K562 (cell line): ENCODE measurements at regions not wholly inside any gene's neighbourhood (a gene's known extent, or its start where the extent isn't known, plus 50 kb on each side); places are given as distances from the start of the nearest gene placed in this dataset.

Experiments
- BACH1 ChIP-seq: fragments of 200-800 bp; sonication (Bioruptor generic); IDR thresholded peaks from 2 replicates; pipeline ENCODE4 v1.6.1; 2016; ENCODE audit warnings: missing genetic modification characterization, missing compliant biosample characterization
- CTCFL ChIP-seq: IDR thresholded peaks from 2 replicates; pipeline ENCODE4 v1.6.1; 2011; ENCODE audit warnings: borderline replicate concordance, low read depth, mild to moderate bottlenecking, moderate library complexity, low read length; ENCODE audit not compliant: insufficient read depth, poor library complexity, severe bottlenecking
- KDM4B ChIP-seq, 2 experiments: fragments of 450-650 bp in 1 of 2; sonication (generic) in 1 of 2; IDR thresholded peaks; 2 replicates each; pipeline ENCODE4 v1.6.1; 2016 to 2017; ENCODE audit warnings: borderline replicate concordance in 2 of 2, antibody characterized with exemption in 1 of 2, low read depth in 1 of 2, mild to moderate bottlenecking in 1 of 2
- KLF1 ChIP-seq: fragments of 450-650 bp; IDR thresholded peaks from 2 replicates; pipeline ENCODE4 v1.6.1; 2016; ENCODE audit warnings: missing genetic modification characterization, missing compliant biosample characterization
- MIER1 ChIP-seq: fragments of 450-650 bp; IDR thresholded peaks from 2 replicates; pipeline ENCODE4 v1.6.1; 2016; ENCODE audit warnings: antibody characterized with exemption, mild to moderate bottlenecking, low read depth
- RBM17 ChIP-seq: fragments of 200-400 bp; formaldehyde crosslinking; IDR thresholded peaks from 2 replicates; pipeline ENCODE4 v1.6.1; 2017; ENCODE audit warnings: low read depth, mild to moderate bottlenecking, low read length, borderline replicate concordance
- RCOR1 ChIP-seq, 2 experiments: IDR thresholded peaks; 2 replicates each; pipeline ENCODE4 v1.6.1; 2012; ENCODE audit warnings: low read depth in 2 of 2, low read length in 2 of 2, borderline replicate concordance in 1 of 2, improper control_type of control experiment in 1 of 2
- RNF219 ChIP-seq: fragments of 250-450 bp; sonication (Bioruptor Pico); IDR thresholded peaks from 2 replicates; pipeline ENCODE4 v1.5.0; 2022; ENCODE audit warnings: mild to moderate bottlenecking
- SMARCA5 ChIP-seq: fragments of 450-650 bp; IDR thresholded peaks from 2 replicates; pipeline ENCODE4 v1.6.1; 2016
- SRSF9 ChIP-seq: fragments of 200-400 bp; formaldehyde crosslinking; IDR thresholded peaks from 2 replicates; pipeline ENCODE4 v1.6.1; 2017; ENCODE audit warnings: low read depth, low read length, borderline replicate concordance
- TF ChIP-seq, protein P1 (sequence below), 2 experiments: fragments of 450-650 bp in 1 of 2; sonication (generic) in 1 of 2; formaldehyde crosslinking in 1 of 2; IDR thresholded peaks in 1 of 2; conservative IDR thresholded peaks in 1 of 2; 2 replicates each; pipeline versions ENCODE4 v1.6.1 to v1.8.1; 2016 to 2023; ENCODE audit warnings: mild to moderate bottlenecking in 2 of 2, moderate library complexity in 2 of 2, inconsistent platforms in 1 of 2, missing genetic modification reagents in 1 of 2
- TF ChIP-seq, protein P2 (sequence below): fragments of 200-800 bp; sonication (Bioruptor generic); IDR thresholded peaks from 2 replicates; pipeline ENCODE4 v1.6.1; 2016; ENCODE audit warnings: missing genetic modification characterization, missing compliant biosample characterization
- TF ChIP-seq, protein P3 (sequence below): fragments of 250-450 bp; sonication (Bioruptor Pico); IDR thresholded peaks from 2 replicates; pipeline ENCODE4 v1.5.1; 2021; ENCODE audit warnings: mild to moderate bottlenecking

DNA sequence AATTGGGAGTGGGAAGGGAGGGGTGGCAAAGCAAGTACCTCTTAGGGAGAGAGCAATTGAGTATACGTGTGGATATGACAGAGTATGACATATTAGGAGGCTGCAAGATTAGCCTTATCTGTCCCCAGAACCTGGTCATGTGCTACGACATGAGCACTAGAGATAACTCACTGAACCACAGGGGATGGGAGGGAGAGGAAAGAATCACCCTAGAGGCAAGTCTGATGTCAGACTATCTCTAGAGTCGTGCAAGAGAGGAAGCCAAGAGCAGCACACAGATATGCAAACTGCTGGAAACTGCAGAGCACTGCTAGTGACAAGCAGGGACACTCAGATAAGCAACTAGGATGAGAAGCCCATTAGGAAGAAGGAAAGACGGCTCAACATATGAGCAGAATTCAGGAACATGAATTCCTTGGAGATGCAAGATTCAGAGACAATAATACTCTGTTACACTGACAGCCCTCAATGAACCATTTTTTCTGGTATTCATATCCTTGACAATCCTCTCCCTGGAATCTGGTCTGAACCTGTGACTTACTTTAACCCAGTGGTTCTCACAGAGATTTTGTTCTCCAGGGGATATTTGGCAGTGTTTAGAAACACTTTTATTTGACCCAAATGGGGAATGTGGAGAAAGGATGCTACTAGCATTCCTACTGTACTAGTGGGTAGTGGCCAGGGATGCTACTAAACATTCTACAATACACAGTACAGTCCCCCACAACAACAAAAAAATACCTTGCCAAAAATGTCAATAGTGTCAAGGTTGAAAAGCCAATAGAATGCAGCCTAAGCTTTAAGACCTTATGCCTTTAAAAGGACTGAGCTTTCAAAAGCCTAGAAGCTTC, 84.0 kb upstream of the BMP2K start (continued):
- TF ChIP-seq CTCFL (no peak), KDM4B (IDR thresholded peaks at IDR 0.05; ENCODE audit: borderline replicate concordance in 2 of 2, low read depth in 1 of 2) (no peak), SMARCA5 (no peak), KLF1 (tag) (no peak), RBM17 (no peak), RCOR1 (IDR thresholded peaks at IDR 0.05; ENCODE audit: borderline replicate concordance in 1 of 2, low read depth in 2 of 2, low read length in 2 of 2) (peak; percentile 97 to 99), SRSF9 (no peak), BACH1 (tag) (peak; percentile 85), RNF219 (CRISPR knock-in tag) (no peak), MIER1 (no peak)
- TF ChIP-seq, protein P1, sequence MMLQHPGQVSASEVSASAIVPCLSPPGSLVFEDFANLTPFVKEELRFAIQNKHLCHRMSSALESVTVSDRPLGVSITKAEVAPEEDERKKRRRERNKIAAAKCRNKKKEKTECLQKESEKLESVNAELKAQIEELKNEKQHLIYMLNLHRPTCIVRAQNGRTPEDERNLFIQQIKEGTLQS (IDR thresholded peaks at IDR 0.05) = peak; percentile 93
- TF ChIP-seq, protein P1 (CRISPR knock-in tag; conservative IDR thresholded peaks at IDR 0.05) = peak; percentile 83
- TF ChIP-seq, protein P2, sequence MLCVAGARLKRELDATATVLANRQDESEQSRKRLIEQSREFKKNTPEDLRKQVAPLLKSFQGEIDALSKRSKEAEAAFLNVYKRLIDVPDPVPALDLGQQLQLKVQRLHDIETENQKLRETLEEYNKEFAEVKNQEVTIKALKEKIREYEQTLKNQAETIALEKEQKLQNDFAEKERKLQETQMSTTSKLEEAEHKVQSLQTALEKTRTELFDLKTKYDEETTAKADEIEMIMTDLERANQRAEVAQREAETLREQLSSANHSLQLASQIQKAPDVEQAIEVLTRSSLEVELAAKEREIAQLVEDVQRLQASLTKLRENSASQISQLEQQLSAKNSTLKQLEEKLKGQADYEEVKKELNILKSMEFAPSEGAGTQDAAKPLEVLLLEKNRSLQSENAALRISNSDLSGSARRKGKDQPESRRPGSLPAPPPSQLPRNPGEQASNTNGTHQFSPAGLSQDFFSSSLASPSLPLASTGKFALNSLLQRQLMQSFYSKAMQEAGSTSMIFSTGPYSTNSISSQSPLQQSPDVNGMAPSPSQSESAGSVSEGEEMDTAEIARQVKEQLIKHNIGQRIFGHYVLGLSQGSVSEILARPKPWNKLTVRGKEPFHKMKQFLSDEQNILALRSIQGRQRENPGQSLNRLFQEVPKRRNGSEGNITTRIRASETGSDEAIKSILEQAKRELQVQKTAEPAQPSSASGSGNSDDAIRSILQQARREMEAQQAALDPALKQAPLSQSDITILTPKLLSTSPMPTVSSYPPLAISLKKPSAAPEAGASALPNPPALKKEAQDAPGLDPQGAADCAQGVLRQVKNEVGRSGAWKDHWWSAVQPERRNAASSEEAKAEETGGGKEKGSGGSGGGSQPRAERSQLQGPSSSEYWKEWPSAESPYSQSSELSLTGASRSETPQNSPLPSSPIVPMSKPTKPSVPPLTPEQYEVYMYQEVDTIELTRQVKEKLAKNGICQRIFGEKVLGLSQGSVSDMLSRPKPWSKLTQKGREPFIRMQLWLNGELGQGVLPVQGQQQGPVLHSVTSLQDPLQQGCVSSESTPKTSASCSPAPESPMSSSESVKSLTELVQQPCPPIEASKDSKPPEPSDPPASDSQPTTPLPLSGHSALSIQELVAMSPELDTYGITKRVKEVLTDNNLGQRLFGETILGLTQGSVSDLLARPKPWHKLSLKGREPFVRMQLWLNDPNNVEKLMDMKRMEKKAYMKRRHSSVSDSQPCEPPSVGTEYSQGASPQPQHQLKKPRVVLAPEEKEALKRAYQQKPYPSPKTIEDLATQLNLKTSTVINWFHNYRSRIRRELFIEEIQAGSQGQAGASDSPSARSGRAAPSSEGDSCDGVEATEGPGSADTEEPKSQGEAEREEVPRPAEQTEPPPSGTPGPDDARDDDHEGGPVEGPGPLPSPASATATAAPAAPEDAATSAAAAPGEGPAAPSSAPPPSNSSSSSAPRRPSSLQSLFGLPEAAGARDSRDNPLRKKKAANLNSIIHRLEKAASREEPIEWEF = peak; percentile 94
- TF ChIP-seq, protein P3, sequence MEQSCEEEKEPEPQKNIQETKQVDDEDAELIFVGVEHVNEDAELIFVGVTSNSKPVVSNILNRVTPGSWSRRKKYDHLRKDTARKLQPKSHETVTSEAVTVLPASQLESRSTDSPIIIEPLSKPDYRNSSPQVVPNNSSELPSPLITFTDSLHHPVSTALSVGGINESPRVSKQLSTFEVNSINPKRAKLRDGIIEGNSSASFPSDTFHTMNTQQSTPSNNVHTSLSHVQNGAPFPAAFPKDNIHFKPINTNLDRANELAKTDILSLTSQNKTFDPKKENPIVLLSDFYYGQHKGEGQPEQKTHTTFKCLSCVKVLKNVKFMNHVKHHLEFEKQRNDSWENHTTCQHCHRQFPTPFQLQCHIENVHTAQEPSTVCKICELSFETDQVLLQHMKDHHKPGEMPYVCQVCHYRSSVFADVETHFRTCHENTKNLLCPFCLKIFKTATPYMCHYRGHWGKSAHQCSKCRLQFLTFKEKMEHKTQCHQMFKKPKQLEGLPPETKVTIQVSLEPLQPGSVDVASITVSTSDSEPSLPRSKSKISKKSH (CRISPR knock-in tag) = no peak
